ENCODE measurements at regions not wholly inside any gene's neighbourhood (a gene's known extent, or its start where the extent isn't known, plus 50 kb on each side); places are given as distances from the start of the nearest gene placed in this dataset.

DNA sequence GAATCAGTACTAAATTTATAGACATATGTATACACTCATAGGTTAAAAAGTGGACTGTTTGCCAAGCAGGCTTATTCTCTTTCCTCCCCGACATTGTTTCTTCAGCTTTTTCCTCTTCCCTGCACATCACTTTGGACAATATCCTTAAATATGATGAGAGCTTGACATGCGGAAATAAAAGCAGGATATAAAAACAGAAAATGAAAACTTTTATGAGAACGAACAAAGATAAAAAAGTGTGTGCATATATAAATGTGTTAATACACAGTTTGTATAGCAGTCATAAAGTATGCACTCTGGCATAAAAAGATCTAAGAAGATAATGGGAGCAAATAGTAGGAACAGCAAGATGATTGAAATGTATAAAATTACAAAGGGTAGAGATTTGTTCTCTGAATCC, 86.4 kb upstream of the IFNE start:
- H3K4me2 ChIP-seq (ENCODE audit: insufficient read depth, insufficient read length, low read length) = no peak overlapping the region
- no peak overlapping the region for H2BK12ac ChIP-seq (ENCODE audit: insufficient read length, low read depth, low read length)
- H3K4me3 Mint-ChIP-seq = no peak overlapping the region
- no peak overlapping the region for H2AK5ac ChIP-seq (ENCODE audit: insufficient read length, low read length)
- WGBS (ENCODE audit: extremely low coverage, insufficient read length, low lambda C conversion rate) = no CpG with 5 or more reads among the region's 3 CpGs
- no peak for TF ChIP-seq CTCF (conservative IDR thresholded peaks at IDR 0.05)
- H3K18ac ChIP-seq (ENCODE audit: insufficient read length, low read depth, low read length) = no peak overlapping the region
- H3K9ac ChIP-seq (ENCODE audit: extremely low read depth, insufficient read length, low read length) = no peak overlapping the region
- H4K20me1 ChIP-seq (ENCODE audit: control insufficient read depth, insufficient read depth, insufficient read length) = no peaks in the 10 kb centered on the region
- H2BK15ac ChIP-seq (ENCODE audit: low read depth, low read length) = no peak overlapping the region
- H3K4ac ChIP-seq (ENCODE audit: low read depth, low read length) = no peak overlapping the region
- H3K14ac ChIP-seq (ENCODE audit: insufficient read depth, low read length) = no peak overlapping the region
- no peak overlapping the region for H4K5ac ChIP-seq (ENCODE audit: insufficient read length, low read depth, low read length)
- no peak overlapping the region for H4K8ac ChIP-seq (replicated peaks; ENCODE audit: insufficient read length, low read depth, low read length)
- H3K56ac ChIP-seq (ENCODE audit: insufficient read length, low read depth, low read length) = no peak overlapping the region
- peaks cover 8 to 12% of the 10 kb centered on the region in 2 experiments for H3K4me1 Mint-ChIP-seq
- H3K27ac ChIP-seq (ENCODE audit: insufficient read length, low read depth, low read length) = no peak overlapping the region
- H4K91ac ChIP-seq (ENCODE audit: insufficient read length, low read depth, low read length) = no peak overlapping the region
- no peak overlapping the region for H3T11ph ChIP-seq (ENCODE audit: low read length)
- H2BK5ac ChIP-seq (ENCODE audit: insufficient read length, low read length) = no peak overlapping the region
- no peaks in the 10 kb centered on the region for H3K36me3 Mint-ChIP-seq (ENCODE audit: insufficient read depth in 1 of 3, low read depth in 3 of 3)
- H3K9me3 Mint-ChIP-seq = no peaks in the 10 kb centered on the region
- no peaks in the 10 kb centered on the region for H3K9me3 ChIP-seq (ENCODE audit: control insufficient read depth, low read depth, low read length)
- H2AFZ ChIP-seq (ENCODE audit: low read length) = no peak overlapping the region
- no peaks in the 10 kb centered on the region for H3K79me2 ChIP-seq (ENCODE audit: insufficient read depth, low read length)
- H3K79me1 ChIP-seq (ENCODE audit: insufficient read depth, low read depth, low read length, poor library complexity, severe bottlenecking) = no peaks in the 10 kb centered on the region
- H3K23ac ChIP-seq (ENCODE audit: insufficient read length, low read depth, low read length) = no peak overlapping the region
- H3K23me2 ChIP-seq (ENCODE audit: insufficient read length, low read depth, low read length, poor library complexity, severe bottlenecking) = no peaks in the 10 kb centered on the region
- no peak overlapping the region for H2BK120ac ChIP-seq (ENCODE audit: low read depth, low read length, poor library complexity, severe bottlenecking)
- DNase-seq = no peak
- H3K27ac Mint-ChIP-seq = no peak overlapping the region
- H3K27me3 Mint-ChIP-seq (ENCODE audit: low read depth) = no peaks in the 10 kb centered on the region; the same call in 1 of the 2 replicates
- no peak overlapping the region for H2BK20ac ChIP-seq (ENCODE audit: low read depth, low read length, poor library complexity, severe bottlenecking)
- no peaks in the 10 kb centered on the region for H3K27me3 ChIP-seq (ENCODE audit: insufficient read depth, low read length)
- H3K4me1 ChIP-seq (ENCODE audit: insufficient read depth, low read length) = peaks cover 2% of the 10 kb centered on the region; the same call in 1 of the 2 replicates

Data from H9 (cell line).